ENCODE measurements at regions not wholly inside any gene's neighbourhood (a gene's known extent, or its start where the extent isn't known, plus 50 kb on each side); places are given as distances from the start of the nearest gene placed in this dataset.
A peak's percentile ranks its signal among the peaks of the same experiment; 100 is the strongest.

GRCh38 chr18:46333431-46334135, 229.4 kb downstream of the HAUS1 start:
- no peak for TF ChIP-seq CTCF (IDR thresholded peaks at IDR 0.05; ENCODE audit: low read depth, low read length)
- no peaks in the 10 kb centered on the region for H3K36me3 ChIP-seq
- DNase-seq, result peak; percentile 65
- H3K4me3 ChIP-seq (ENCODE audit: low read depth, low read length), result peak overlapping the region; percentile 56
- H3K9me3 ChIP-seq, result no peaks in the 10 kb centered on the region
- peaks cover 4% of the 10 kb centered on the region; the same call in 1 of the 2 replicates for H3K4me1 ChIP-seq
- no peaks in the 10 kb centered on the region for H3K27me3 ChIP-seq

GRCh38 chr18:46334868-46335281, 230.7 kb downstream of the HAUS1 start:
- Histone ChIP-seq H3K27me3 (no peaks in the 10 kb centered on the region), H3K4me3 (ENCODE audit: low read depth, low read length) (peak overlapping the region; percentile 70), H3K4me1 (peaks cover 7% of the 10 kb centered on the region), H3K36me3 (no peaks in the 10 kb centered on the region; the same call in 1 of the 2 replicates), H3K9me3 (no peaks in the 10 kb centered on the region)
- TF ChIP-seq CTCF (IDR thresholded peaks at IDR 0.05; ENCODE audit: low read depth, low read length), result no peak
- DNase-seq, result peak; percentile 38

DNA sequence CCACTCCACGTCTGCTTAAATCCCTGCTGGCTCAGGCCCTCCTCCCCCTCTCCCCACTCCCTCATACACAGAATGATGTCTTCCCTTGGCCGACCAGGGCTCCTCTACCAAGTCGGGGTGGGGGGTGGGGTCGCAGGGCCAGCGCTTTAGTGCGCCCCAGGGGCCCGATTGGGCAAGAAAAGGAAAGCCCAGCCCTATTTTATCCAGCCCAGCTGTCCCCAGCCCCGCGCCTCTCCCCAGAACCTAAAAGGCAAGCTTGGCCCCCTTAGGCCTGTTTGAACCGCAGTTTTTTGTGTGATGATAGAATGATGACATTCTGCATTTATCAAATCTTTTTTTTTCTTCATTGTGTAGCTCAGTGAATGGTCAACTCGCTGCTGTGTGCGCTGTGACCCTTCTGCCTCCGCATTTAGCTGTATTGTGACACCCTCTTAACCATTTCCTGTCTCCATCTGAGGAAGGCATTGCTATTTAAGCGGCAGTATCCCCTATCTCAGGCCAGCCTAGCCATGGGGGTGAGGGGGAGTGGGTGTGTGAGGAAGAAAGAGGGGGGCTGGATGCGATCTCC, 231.4 kb downstream of the HAUS1 start:
- no peak for TF ChIP-seq CTCF (IDR thresholded peaks at IDR 0.05; ENCODE audit: low read depth, low read length)
- Histone ChIP-seq H3K27me3 (no peaks in the 10 kb centered on the region), H3K4me3 (ENCODE audit: low read depth, low read length) (peak overlapping the region; percentile 70), H3K9me3 (no peaks in the 10 kb centered on the region), H3K36me3 (no peaks in the 10 kb centered on the region; the same call in 1 of the 2 replicates), H3K4me1 (peaks cover 7% of the 10 kb centered on the region)
- no peak for DNase-seq

- Histone ChIP-seq H3K9me3 (no peaks in the 10 kb centered on the region), H3K27me3 (no peaks in the 10 kb centered on the region), H3K36me3 (no peaks in the 10 kb centered on the region; the same call in 1 of the 2 replicates), H3K4me3 (ENCODE audit: low read depth, low read length) (peak overlapping the region; percentile 70), H3K4me1 (peaks cover 7% of the 10 kb centered on the region)
- DNase-seq, result no peak
- no peak for TF ChIP-seq CTCF (IDR thresholded peaks at IDR 0.05; ENCODE audit: low read depth, low read length)
Measured at GRCh38 chr18:46336278-46337111, 232.3 kb downstream of the HAUS1 start.

DNA sequence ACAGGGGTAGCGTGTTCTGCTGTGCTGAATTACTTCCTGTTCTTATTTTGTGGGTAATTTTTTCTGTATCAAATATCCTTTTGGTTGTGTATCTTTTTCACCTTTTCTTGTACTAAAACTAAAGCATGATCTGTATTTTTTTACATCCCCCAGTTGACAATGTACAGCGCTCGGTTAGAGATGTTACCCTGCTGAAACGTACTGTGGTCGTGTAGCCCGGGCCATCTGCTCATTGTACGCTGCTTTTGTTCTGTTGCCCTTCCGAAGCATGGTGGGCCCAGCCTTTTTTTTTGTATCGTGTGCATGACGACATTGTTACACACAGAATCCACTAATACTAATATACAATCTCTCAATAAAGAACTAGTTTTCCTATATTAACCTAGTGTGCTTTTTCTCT, 233.1 kb downstream of the HAUS1 start:
- peaks cover 7% of the 10 kb centered on the region for H3K4me1 ChIP-seq
- no peaks in the 10 kb centered on the region; the same call in 1 of the 2 replicates for H3K36me3 ChIP-seq
- H3K4me3 ChIP-seq (ENCODE audit: low read depth, low read length), result peak overlapping the region; percentile 70
- TF ChIP-seq CTCF (IDR thresholded peaks at IDR 0.05; ENCODE audit: low read depth, low read length), result no peak
- H3K9me3 ChIP-seq, result no peaks in the 10 kb centered on the region
- peak; percentile 27 for DNase-seq
- no peaks in the 10 kb centered on the region for H3K27me3 ChIP-seq

All from BE2C (cell line).